ENCODE measurements at regions not wholly inside any gene's neighbourhood (a gene's known extent, or its start where the extent isn't known, plus 50 kb on each side); places are given as distances from the start of the nearest gene placed in this dataset.

GRCh38 chr5:56569566-56569965 lies 245.8 kb upstream of the MAP3K1 start:
- Histone ChIP-seq H3K36me3 (ENCODE audit: insufficient read depth, low read length) (no peaks in the 10 kb centered on the region), H3K9me3 (ENCODE audit: control insufficient read depth in 1 of 2, insufficient read depth in 1 of 2, low read length in 2 of 2) (peaks cover 0 to 4% of the 10 kb centered on the region in 2 experiments), H3K4me3 (ENCODE audit: low read length) (no peak overlapping the region), H3K27ac (ENCODE audit: low read depth in 1 of 2, low read length in 2 of 2) (no peak overlapping the region), H3K27me3 (ENCODE audit: control insufficient read depth in 1 of 2, insufficient read depth in 2 of 2, low read length in 2 of 2) (no peaks in the 10 kb centered on the region), H3K4me1 (ENCODE audit: insufficient read depth, low read length) (peaks cover 7% of the 10 kb centered on the region)
- Mint-ChIP-seq H3K27ac (no peak overlapping the region), H3K36me3 (ENCODE audit: low read depth) (no peaks in the 10 kb centered on the region), H3K27me3 (no peaks in the 10 kb centered on the region), H3K4me1 (ENCODE audit: low read depth) (peaks cover 34% of the 10 kb centered on the region), H3K9me3 (peaks cover 2% of the 10 kb centered on the region), H3K4me3 (no peak overlapping the region)
- intact Hi-C loops (cut with DNase I, micrococcal nuclease): no loop called here
- ATAC-seq (ENCODE audit: poor library complexity): no peak
- no peak for TF ChIP-seq CTCF (IDR thresholded peaks at IDR 0.05)
- no peak for DNase-seq
- POLR2A ChIA-PET: interaction anchor here (1.1 kb wide), 1 partner anchor 15 kb away, joined by 3 read pairs; no protein-coding TSS in a partner anchor
- CTCF ChIA-PET: interaction anchor here (0.6 kb wide), 1 partner anchor 621 kb away, joined by 3 read pairs; no protein-coding TSS in a partner anchor

GRCh38 chr5:56569076-56569475 lies 246.3 kb upstream of the MAP3K1 start:
- DNase-seq: no peak
- peaks cover 7% of the 10 kb centered on the region for H3K4me1 ChIP-seq (ENCODE audit: insufficient read depth, low read length)
- intact Hi-C loops (cut with DNase I, micrococcal nuclease): no loop called here
- no peak overlapping the region for H3K27ac ChIP-seq (ENCODE audit: low read depth in 1 of 2, low read length in 2 of 2)
- no peak overlapping the region for H3K27ac Mint-ChIP-seq
- no peak for TF ChIP-seq CTCF (IDR thresholded peaks at IDR 0.05)
- peaks cover 0 to 4% of the 10 kb centered on the region in 2 experiments for H3K9me3 ChIP-seq (ENCODE audit: control insufficient read depth in 1 of 2, insufficient read depth in 1 of 2, low read length in 2 of 2)
- ChIA-PET CTCF (interaction anchor here (0.6 kb wide), 1 partner anchor 621 kb away, joined by 3 read pairs; no protein-coding TSS in a partner anchor), POLR2A (interaction anchor here (1.1 kb wide), 1 partner anchor 16 kb away, joined by 3 read pairs; no protein-coding TSS in a partner anchor)
- H3K36me3 ChIP-seq (ENCODE audit: insufficient read depth, low read length): no peaks in the 10 kb centered on the region
- H3K27me3 Mint-ChIP-seq: no peaks in the 10 kb centered on the region
- H3K36me3 Mint-ChIP-seq (ENCODE audit: low read depth): no peaks in the 10 kb centered on the region
- no peak overlapping the region for H3K4me3 Mint-ChIP-seq
- ATAC-seq (ENCODE audit: poor library complexity): no peak
- no peak overlapping the region for H3K4me3 ChIP-seq (ENCODE audit: low read length)
- H3K27me3 ChIP-seq (ENCODE audit: control insufficient read depth in 1 of 2, insufficient read depth in 2 of 2, low read length in 2 of 2): no peaks in the 10 kb centered on the region
- H3K4me1 Mint-ChIP-seq (ENCODE audit: low read depth): peaks cover 34% of the 10 kb centered on the region
- peaks cover under 1% of the 10 kb centered on the region for H3K9me3 Mint-ChIP-seq

- no peak overlapping the region for H3K4me3 Mint-ChIP-seq
- no peaks in the 10 kb centered on the region for H3K9me3 ChIP-seq (ENCODE audit: control insufficient read depth in 1 of 2, insufficient read depth in 1 of 2, low read length in 2 of 2)
- H3K4me1 Mint-ChIP-seq (ENCODE audit: low read depth): peaks cover 34% of the 10 kb centered on the region
- H3K4me1 ChIP-seq (ENCODE audit: insufficient read depth, low read length): peaks cover 7% of the 10 kb centered on the region
- CTCF ChIA-PET: no interaction called here
- H3K36me3 ChIP-seq (ENCODE audit: insufficient read depth, low read length): no peaks in the 10 kb centered on the region
- H3K36me3 Mint-ChIP-seq (ENCODE audit: low read depth): no peaks in the 10 kb centered on the region
- no peaks in the 10 kb centered on the region for H3K27me3 ChIP-seq (ENCODE audit: control insufficient read depth in 1 of 2, insufficient read depth in 2 of 2, low read length in 2 of 2)
- no peak overlapping the region for H3K27ac Mint-ChIP-seq
- no peak overlapping the region for H3K27ac ChIP-seq (ENCODE audit: low read depth in 1 of 2, low read length in 2 of 2)
- no peak overlapping the region for H3K4me3 ChIP-seq (ENCODE audit: low read length)
- no peaks in the 10 kb centered on the region for H3K27me3 Mint-ChIP-seq
- intact Hi-C loops (cut with DNase I, micrococcal nuclease): no loop called here
- POLR2A ChIA-PET: interaction anchor here (1.2 kb wide), 1 partner anchor 19 kb away, joined by 5 read pairs; no protein-coding TSS in a partner anchor
- ATAC-seq (ENCODE audit: poor library complexity) (no peak), DNase-seq (no peak)
- no peak for TF ChIP-seq CTCF (IDR thresholded peaks at IDR 0.05)
- H3K9me3 Mint-ChIP-seq: no peaks in the 10 kb centered on the region
These were observed 248.1 kb upstream of the MAP3K1 start for GRCh38 chr5:56567278-56567677.

Data from CD4-positive, alpha-beta T cell (primary cell).